Endodermal cell (in vitro differentiated cells): ENCODE measurements at regions not wholly inside any gene's neighbourhood (a gene's known extent, or its start where the extent isn't known, plus 50 kb on each side); places are given as distances from the start of the nearest gene placed in this dataset.

Source experiments
- DNase-seq: peaks from one replicate; pipeline ENCODE4 v3.0.0-alpha.2; 2017
- H3K27ac ChIP-seq: 2 replicates; pipeline ENCODE4 v1.5.1; 2013; ENCODE audit warnings: mild to moderate bottlenecking, low read depth, low read length, moderate library complexity
- H3K27me3 ChIP-seq: 2 replicates; pipeline ENCODE4 v1.6.1; 2013; ENCODE audit warnings: mild to moderate bottlenecking, low read length, moderate library complexity; ENCODE audit not compliant: insufficient read depth, control insufficient read depth, poor library complexity, severe bottlenecking
- H3K36me3 ChIP-seq: 2 replicates; pipeline ENCODE4 v1.7.0; 2013; ENCODE audit warnings: mild to moderate bottlenecking, low read length, moderate library complexity; ENCODE audit not compliant: control insufficient read depth, insufficient read depth
- H3K4me1 ChIP-seq: one replicate; pipeline ENCODE4 v1.7.0; 2013; ENCODE audit warnings: low read length; ENCODE audit not compliant: control insufficient read depth, insufficient read depth
- H3K4me3 ChIP-seq: 2 replicates; pipeline ENCODE4 v1.5.1; 2013; ENCODE audit warnings: mild to moderate bottlenecking, low read length, moderate library complexity
- H3K9ac ChIP-seq: 2 replicates; pipeline ENCODE4 v1.6.1; 2013; ENCODE audit warnings: mild to moderate bottlenecking, low read length, moderate library complexity; ENCODE audit not compliant: poor library complexity, severe bottlenecking; ENCODE audit errors: extremely low read depth
- H3K9me3 ChIP-seq: 2 replicates; pipeline ENCODE4 v1.6.1; 2013; ENCODE audit warnings: mild to moderate bottlenecking, low read length, moderate library complexity; ENCODE audit not compliant: control insufficient read depth
- H3K27ac Mint-ChIP-seq: 2 replicates; pipeline ENCODE4 v1.8.0; 2020; ENCODE audit warnings: mixed read lengths
- H3K27me3 Mint-ChIP-seq: 2 replicates; pipeline ENCODE4 v1.8.0; 2021; ENCODE audit warnings: mild to moderate bottlenecking, mixed read lengths; ENCODE audit not compliant: insufficient read depth
- H3K36me3 Mint-ChIP-seq: 2 replicates; pipeline ENCODE4 v1.8.0; 2020; ENCODE audit warnings: low read depth, mixed read lengths
- H3K4me1 Mint-ChIP-seq: 2 replicates; pipeline ENCODE4 v1.8.0; 2020; ENCODE audit warnings: mixed read lengths
- H3K4me3 Mint-ChIP-seq: 2 replicates; pipeline ENCODE4 v1.8.0; 2020; ENCODE audit warnings: mild to moderate bottlenecking, moderate library complexity, mixed read lengths
- H3K9me3 Mint-ChIP-seq: 2 replicates; pipeline ENCODE4 v1.8.0; 2020; ENCODE audit warnings: mild to moderate bottlenecking, mixed read lengths
- WGBS, 2 experiments: methylation state at CpG; one replicate each; pipeline versions ENCODE4 v1.1.5 to v1.1.7; 2013; ENCODE audit warnings: missing lambda C conversion rate in 2 of 2, mixed read lengths in 1 of 2; ENCODE audit not compliant: insufficient coverage in 1 of 2, insufficient read length in 1 of 2; 5-methylcytosine and 5-hydroxymethylcytosine counted together
- TF ChIP-seq, protein P1 (sequence below): fragments of 200-600 bp; sonication (generic); conservative IDR thresholded peaks from 2 replicates; pipeline ENCODE4 v1.5.0; 2021; ENCODE audit warnings: antibody characterized with exemption, mild to moderate bottlenecking

DNA sequence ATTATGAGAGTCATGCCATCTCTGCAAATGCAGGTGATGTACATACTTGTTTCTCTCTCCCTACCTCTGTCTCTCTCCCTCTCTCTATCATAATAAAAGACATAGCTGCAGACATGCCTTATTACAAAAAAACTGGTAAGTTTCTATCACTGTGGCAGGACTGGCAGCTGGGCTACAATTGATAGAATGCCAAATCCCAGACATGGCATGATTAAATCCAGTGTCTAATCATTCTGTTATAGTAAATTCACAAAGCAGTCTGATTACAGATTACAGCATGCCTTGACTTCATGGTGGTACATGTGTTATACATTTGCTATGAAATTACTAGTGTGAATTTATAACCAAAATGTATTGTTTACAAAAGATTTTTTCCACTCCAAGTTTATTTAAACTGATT, 854.7 kb downstream of the TMTC2 start:
- Mint-ChIP-seq H3K27ac (no peak overlapping the region), H3K9me3 (peaks cover 8% of the 10 kb centered on the region), H3K4me1 (peaks cover 2% of the 10 kb centered on the region), H3K27me3 (no peaks in the 10 kb centered on the region), H3K4me3 (no peak overlapping the region), H3K36me3 (no peaks in the 10 kb centered on the region)
- Histone ChIP-seq H3K9me3 (no peaks in the 10 kb centered on the region), H3K4me1 (no peaks in the 10 kb centered on the region), H3K27ac (no peak overlapping the region), H3K27me3 (no peaks in the 10 kb centered on the region), H3K36me3 (no peaks in the 10 kb centered on the region), H3K9ac (no peak overlapping the region), H3K4me3 (no peak overlapping the region)
- no peak for DNase-seq
- TF ChIP-seq, protein P1, sequence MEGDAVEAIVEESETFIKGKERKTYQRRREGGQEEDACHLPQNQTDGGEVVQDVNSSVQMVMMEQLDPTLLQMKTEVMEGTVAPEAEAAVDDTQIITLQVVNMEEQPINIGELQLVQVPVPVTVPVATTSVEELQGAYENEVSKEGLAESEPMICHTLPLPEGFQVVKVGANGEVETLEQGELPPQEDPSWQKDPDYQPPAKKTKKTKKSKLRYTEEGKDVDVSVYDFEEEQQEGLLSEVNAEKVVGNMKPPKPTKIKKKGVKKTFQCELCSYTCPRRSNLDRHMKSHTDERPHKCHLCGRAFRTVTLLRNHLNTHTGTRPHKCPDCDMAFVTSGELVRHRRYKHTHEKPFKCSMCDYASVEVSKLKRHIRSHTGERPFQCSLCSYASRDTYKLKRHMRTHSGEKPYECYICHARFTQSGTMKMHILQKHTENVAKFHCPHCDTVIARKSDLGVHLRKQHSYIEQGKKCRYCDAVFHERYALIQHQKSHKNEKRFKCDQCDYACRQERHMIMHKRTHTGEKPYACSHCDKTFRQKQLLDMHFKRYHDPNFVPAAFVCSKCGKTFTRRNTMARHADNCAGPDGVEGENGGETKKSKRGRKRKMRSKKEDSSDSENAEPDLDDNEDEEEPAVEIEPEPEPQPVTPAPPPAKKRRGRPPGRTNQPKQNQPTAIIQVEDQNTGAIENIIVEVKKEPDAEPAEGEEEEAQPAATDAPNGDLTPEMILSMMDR: no peak

DNA sequence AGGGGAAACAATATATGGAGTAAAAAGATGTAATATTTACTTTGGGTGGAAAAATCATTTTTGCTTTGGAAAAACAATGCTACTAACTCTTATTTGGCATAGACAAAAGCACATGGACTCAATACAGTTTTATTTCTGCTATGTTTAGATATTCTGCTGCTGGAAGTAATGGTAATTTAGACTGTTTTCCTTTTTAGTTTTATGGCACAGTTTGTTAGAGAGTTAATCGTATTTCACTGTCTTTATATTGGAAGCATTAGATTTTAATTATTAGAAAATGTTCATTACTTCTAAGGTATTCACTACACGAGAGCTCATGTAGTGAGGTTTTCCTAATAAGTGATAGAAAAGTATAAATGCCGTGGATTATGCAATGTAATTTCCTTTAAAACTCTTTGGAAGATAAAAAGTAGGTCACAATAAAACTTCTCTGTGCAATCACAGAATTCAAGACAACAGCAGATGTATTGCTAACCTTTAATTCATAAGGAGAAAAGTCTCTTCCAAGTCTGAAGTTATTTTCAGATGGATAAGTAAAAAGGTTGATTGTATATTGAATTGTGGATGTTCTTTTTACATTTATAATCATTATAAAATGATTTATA, 851.8 kb downstream of the TMTC2 start:
- Histone ChIP-seq H3K27me3 (no peaks in the 10 kb centered on the region), H3K9me3 (no peaks in the 10 kb centered on the region), H3K36me3 (no peaks in the 10 kb centered on the region), H3K9ac (no peak overlapping the region), H3K4me1 (no peaks in the 10 kb centered on the region), H3K4me3 (no peak overlapping the region), H3K27ac (no peak overlapping the region)
- Mint-ChIP-seq H3K9me3 (no peaks in the 10 kb centered on the region), H3K4me1 (peaks cover 6% of the 10 kb centered on the region), H3K27ac (no peak overlapping the region), H3K4me3 (no peak overlapping the region), H3K36me3 (no peaks in the 10 kb centered on the region), H3K27me3 (no peaks in the 10 kb centered on the region)
- WGBS, 2 experiments: 86% methylated on average over 2 of the region's 3 CpGs; no CpG with 5 or more reads in 1 of the 2 experiments
- TF ChIP-seq, protein P1: no peak
- no peak for DNase-seq

DNA sequence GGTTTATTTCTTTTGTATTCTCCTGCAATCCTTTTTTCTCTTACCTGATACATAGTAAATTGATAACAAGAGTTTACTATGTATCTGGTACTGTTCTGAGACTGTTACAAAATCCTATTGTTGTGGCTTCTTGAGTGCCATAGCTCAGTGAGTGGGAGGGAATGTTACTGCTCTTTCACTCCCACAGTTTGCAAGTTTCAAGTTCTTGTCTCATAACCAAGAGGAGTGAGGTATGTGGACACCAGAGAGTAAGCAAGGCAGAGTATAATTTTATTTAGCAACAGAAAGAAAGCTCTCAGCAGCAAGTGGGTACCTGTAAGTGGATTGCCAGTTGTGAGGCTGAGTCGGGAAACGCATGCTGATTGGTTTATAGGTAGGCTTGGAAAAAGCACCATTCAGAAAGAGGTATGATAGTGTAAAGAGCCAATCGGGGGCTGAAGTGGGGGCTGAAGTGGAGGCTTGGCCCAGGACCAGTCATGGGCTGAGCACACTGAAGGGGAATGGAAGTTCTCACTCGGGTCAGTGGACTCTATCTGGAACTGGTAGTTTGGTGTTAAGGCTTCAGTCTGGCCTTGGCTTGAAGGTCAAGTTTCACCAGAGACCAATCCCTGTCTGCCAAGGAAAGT, 850.8 kb downstream of the TMTC2 start:
- 91 to 93% methylated on average over 3 to 4 of the region's 4 CpGs for WGBS, 2 experiments
- H3K27me3 ChIP-seq: no peaks in the 10 kb centered on the region
- H3K9me3 ChIP-seq: no peaks in the 10 kb centered on the region
- no peaks in the 10 kb centered on the region for H3K9me3 Mint-ChIP-seq
- DNase-seq: peak; percentile 44
- H3K27ac Mint-ChIP-seq: no peak overlapping the region
- no peak overlapping the region for H3K27ac ChIP-seq
- no peaks in the 10 kb centered on the region for H3K27me3 Mint-ChIP-seq
- no peaks in the 10 kb centered on the region for H3K4me1 ChIP-seq
- TF ChIP-seq, protein P1: no peak
- no peaks in the 10 kb centered on the region for H3K36me3 Mint-ChIP-seq
- no peaks in the 10 kb centered on the region for H3K36me3 ChIP-seq
- no peak overlapping the region for H3K9ac ChIP-seq
- no peak overlapping the region for H3K4me3 Mint-ChIP-seq
- H3K4me3 ChIP-seq: no peak overlapping the region
- peaks cover 6% of the 10 kb centered on the region for H3K4me1 Mint-ChIP-seq
